Neural cell (in vitro differentiated cells): ENCODE measurements at regions not wholly inside any gene's neighbourhood (a gene's known extent, or its start where the extent isn't known, plus 50 kb on each side); places are given as distances from the start of the nearest gene placed in this dataset.

Experiments used
- H2AFZ ChIP-seq: fragments of 200-600, 300-800 bp; sonication (generic), shearing (Covaris generic); 2 replicates; pipeline ENCODE4 v1.6.0; 2014; ENCODE audit warnings: low read depth, mild to moderate bottlenecking, antibody characterized with exemption, low read length, moderate library complexity
- H3F3A ChIP-seq: fragments of 200-600 bp; shearing (Covaris generic); 2 replicates; pipeline ENCODE4 v1.6.1; 2016; ENCODE audit warnings: mild to moderate bottlenecking, moderate library complexity, mixed read lengths, antibody characterized with exemption, low read length; ENCODE audit not compliant: insufficient read depth, poor library complexity, severe bottlenecking
- H3K27ac ChIP-seq: fragments of 200-600, 300-800 bp; sonication (generic), shearing (Covaris generic); 2 replicates; pipeline ENCODE4 v1.5.1; 2014; ENCODE audit warnings: mild to moderate bottlenecking, low read length, moderate library complexity
- H3K27me3 ChIP-seq: fragments of 300-800, 200-600 bp; sonication (generic), shearing (Covaris generic); 2 replicates; pipeline ENCODE4 v1.6.0; 2014; ENCODE audit warnings: mild to moderate bottlenecking, low read depth, low read length, moderate library complexity; ENCODE audit not compliant: insufficient read depth
- H3K36me3 ChIP-seq: fragments of 300-800, 200-600 bp; sonication (generic), shearing (Covaris generic); 2 replicates; pipeline ENCODE4 v1.5.1; 2014; ENCODE audit warnings: mild to moderate bottlenecking, antibody characterized with exemption, low read length, moderate library complexity; ENCODE audit not compliant: insufficient read depth
- H3K4me2 ChIP-seq: fragments of 300-800, 200-600 bp; sonication (generic), shearing (Covaris generic); 2 replicates; pipeline ENCODE4 v1.6.0; 2014; ENCODE audit warnings: mild to moderate bottlenecking, low read length
- H3K4me3 ChIP-seq: fragments of 300-800, 200-600 bp; sonication (generic), shearing (Covaris generic); 2 replicates; pipeline ENCODE4 v1.5.1; 2014; ENCODE audit warnings: mild to moderate bottlenecking, low read length, moderate library complexity
- H3K79me2 ChIP-seq: fragments of 200-600 bp; shearing (Covaris generic); replicated peaks from 2 replicates; pipeline ENCODE4 v1.6.0; 2014; ENCODE audit warnings: mild to moderate bottlenecking, low read length, moderate library complexity; ENCODE audit not compliant: insufficient read depth
- H3K9ac ChIP-seq: fragments of 300-800, 200-600 bp; sonication (generic), shearing (Covaris generic); 2 replicates; pipeline ENCODE4 v1.6.1; 2016; ENCODE audit warnings: mild to moderate bottlenecking, low read length, mixed read lengths
- H3K9me2 ChIP-seq: fragments of 200-600 bp; shearing (Covaris generic); 2 replicates; pipeline ENCODE4 v1.6.1; 2016; ENCODE audit warnings: mild to moderate bottlenecking, low read length, mixed read lengths; ENCODE audit not compliant: insufficient read depth
- H3K9me3 ChIP-seq: fragments of 200-600, 300-800 bp; sonication (generic), shearing (Covaris generic); 2 replicates; pipeline ENCODE4 v1.6.1; 2016; ENCODE audit warnings: mild to moderate bottlenecking, mixed run types, low read length, moderate library complexity, mixed read lengths
- H4K20me1 ChIP-seq: fragments of 200-600 bp; shearing (Covaris generic); 2 replicates; pipeline ENCODE4 v1.6.1; 2016; ENCODE audit warnings: mild to moderate bottlenecking, mixed run types; ENCODE audit not compliant: insufficient read depth
- EP300 ChIP-seq: fragments of 450-650 bp; conservative IDR thresholded peaks from 2 replicates; pipeline ENCODE4 v1.6.1; 2014; ENCODE audit warnings: antibody characterized with exemption, mild to moderate bottlenecking, moderate library complexity; ENCODE audit not compliant: poor library complexity, severe bottlenecking
- EZH2 ChIP-seq: fragments of 200-600, 300-800 bp; shearing (Covaris generic), sonication (generic); IDR thresholded peaks from 2 replicates; pipeline ENCODE4 v1.6.1; 2014; ENCODE audit warnings: antibody characterized with exemption, low read length, borderline replicate concordance, mild to moderate bottlenecking; ENCODE audit not compliant: insufficient read depth, poor library complexity, severe bottlenecking
- MXI1 ChIP-seq: fragments of 450-650 bp; conservative IDR thresholded peaks from 2 replicates; pipeline ENCODE4 v1.6.1; 2014; ENCODE audit warnings: antibody characterized with exemption, mild to moderate bottlenecking; ENCODE audit not compliant: poor library complexity, severe bottlenecking
- POLR2AphosphoS5 ChIP-seq: IDR thresholded peaks from 2 replicates; pipeline ENCODE4 v1.6.1; 2012
- RAD21 ChIP-seq: fragments of 450-650 bp; conservative IDR thresholded peaks from 2 replicates; pipeline ENCODE4 v1.6.1; 2014; ENCODE audit warnings: antibody characterized with exemption, mild to moderate bottlenecking, moderate library complexity
- SMC3 ChIP-seq: fragments of 450-650 bp; conservative IDR thresholded peaks from 2 replicates; pipeline ENCODE4 v1.6.1; 2014; ENCODE audit warnings: antibody characterized with exemption, mild to moderate bottlenecking, moderate library complexity; ENCODE audit not compliant: poor library complexity
- TAF1 ChIP-seq: IDR thresholded peaks from 2 replicates; pipeline ENCODE4 v1.6.1; 2012; ENCODE audit warnings: low read depth
- TF ChIP-seq, protein P1 (sequence below): IDR thresholded peaks from 2 replicates; pipeline ENCODE4 v1.6.1; 2012; ENCODE audit warnings: borderline replicate concordance
- TF ChIP-seq, protein P2 (sequence below): fragments of 450-650 bp; IDR thresholded peaks from 2 replicates; pipeline ENCODE4 v1.5.1; 2014; ENCODE audit warnings: antibody characterized with exemption, mild to moderate bottlenecking, moderate library complexity; ENCODE audit not compliant: poor library complexity, severe bottlenecking

DNA sequence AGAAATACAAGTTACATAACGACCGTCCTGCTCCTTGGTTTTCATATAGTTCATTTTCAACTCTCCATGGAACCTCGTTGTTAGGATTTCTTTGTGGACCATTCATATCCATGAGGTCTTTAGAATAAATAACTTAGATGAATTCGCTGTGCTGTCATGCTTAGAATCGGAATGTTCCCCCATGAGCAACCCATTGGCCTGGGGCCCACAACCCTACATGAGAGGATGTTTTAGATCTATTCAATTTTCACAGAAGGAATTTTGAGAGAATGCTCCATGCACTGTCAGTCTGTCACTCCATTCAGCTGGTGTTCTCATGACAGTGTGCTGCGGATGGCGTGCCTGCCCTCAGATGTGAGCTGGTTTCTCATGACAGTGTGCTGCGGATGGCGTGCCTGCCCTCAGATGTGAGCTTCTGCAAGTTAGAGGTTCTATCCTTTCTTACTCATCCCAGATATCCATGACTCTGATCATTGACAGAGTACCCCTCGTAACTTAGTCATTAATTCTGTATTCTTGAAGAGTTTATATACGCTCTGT is 1193.1 kb downstream of the EFNB2 start:
- H3K27me3 ChIP-seq = no peaks in the 10 kb centered on the region
- no peaks in the 10 kb centered on the region for H3K79me2 ChIP-seq
- H3K27ac ChIP-seq = no peak overlapping the region
- no peak overlapping the region for H3K4me2 ChIP-seq
- no peak overlapping the region for H3K9ac ChIP-seq
- no peaks in the 10 kb centered on the region for H3K36me3 ChIP-seq
- no peaks in the 10 kb centered on the region for H4K20me1 ChIP-seq
- TF ChIP-seq, protein P1, sequence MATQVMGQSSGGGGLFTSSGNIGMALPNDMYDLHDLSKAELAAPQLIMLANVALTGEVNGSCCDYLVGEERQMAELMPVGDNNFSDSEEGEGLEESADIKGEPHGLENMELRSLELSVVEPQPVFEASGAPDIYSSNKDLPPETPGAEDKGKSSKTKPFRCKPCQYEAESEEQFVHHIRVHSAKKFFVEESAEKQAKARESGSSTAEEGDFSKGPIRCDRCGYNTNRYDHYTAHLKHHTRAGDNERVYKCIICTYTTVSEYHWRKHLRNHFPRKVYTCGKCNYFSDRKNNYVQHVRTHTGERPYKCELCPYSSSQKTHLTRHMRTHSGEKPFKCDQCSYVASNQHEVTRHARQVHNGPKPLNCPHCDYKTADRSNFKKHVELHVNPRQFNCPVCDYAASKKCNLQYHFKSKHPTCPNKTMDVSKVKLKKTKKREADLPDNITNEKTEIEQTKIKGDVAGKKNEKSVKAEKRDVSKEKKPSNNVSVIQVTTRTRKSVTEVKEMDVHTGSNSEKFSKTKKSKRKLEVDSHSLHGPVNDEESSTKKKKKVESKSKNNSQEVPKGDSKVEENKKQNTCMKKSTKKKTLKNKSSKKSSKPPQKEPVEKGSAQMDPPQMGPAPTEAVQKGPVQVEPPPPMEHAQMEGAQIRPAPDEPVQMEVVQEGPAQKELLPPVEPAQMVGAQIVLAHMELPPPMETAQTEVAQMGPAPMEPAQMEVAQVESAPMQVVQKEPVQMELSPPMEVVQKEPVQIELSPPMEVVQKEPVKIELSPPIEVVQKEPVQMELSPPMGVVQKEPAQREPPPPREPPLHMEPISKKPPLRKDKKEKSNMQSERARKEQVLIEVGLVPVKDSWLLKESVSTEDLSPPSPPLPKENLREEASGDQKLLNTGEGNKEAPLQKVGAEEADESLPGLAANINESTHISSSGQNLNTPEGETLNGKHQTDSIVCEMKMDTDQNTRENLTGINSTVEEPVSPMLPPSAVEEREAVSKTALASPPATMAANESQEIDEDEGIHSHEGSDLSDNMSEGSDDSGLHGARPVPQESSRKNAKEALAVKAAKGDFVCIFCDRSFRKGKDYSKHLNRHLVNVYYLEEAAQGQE = no peak
- no peak for TF ChIP-seq TAF1
- TF ChIP-seq MXI1 = no peak
- TF ChIP-seq POLR2AphosphoS5 = no peak
- TF ChIP-seq EP300 = no peak
- TF ChIP-seq EZH2 = no peak
- no peaks in the 10 kb centered on the region for H3K9me3 ChIP-seq
- no peak overlapping the region for H3K4me3 ChIP-seq
- H2AFZ ChIP-seq = no peak overlapping the region
- no peaks in the 10 kb centered on the region for H3F3A ChIP-seq
- no peaks in the 10 kb centered on the region for H3K9me2 ChIP-seq

DNA sequence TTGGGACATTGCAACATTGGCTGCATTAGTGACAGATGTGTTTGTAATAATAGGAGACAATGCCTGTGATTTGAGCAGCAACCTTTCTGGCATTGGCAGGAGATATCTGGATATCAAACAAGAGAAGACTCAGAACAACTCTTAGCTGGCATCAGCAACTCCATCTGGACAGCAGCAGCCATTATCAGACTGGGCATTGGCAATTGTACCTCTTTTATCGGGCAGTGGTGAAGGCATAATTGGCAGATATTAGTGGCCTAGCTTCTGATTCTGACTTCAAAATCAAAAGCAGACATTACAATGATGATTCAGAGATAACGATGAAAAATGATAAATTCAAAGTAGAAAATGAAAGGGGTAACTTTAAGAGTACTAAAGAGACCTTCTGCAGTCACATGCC is 1193.7 kb downstream of the EFNB2 start:
- Histone ChIP-seq H3K4me3 (no peak overlapping the region), H3F3A (no peaks in the 10 kb centered on the region), H2AFZ (no peak overlapping the region), H3K27me3 (no peaks in the 10 kb centered on the region), H3K9ac (no peak overlapping the region), H3K9me2 (no peaks in the 10 kb centered on the region), H3K4me2 (no peak overlapping the region), H3K36me3 (no peaks in the 10 kb centered on the region), H3K9me3 (no peaks in the 10 kb centered on the region), H3K79me2 (no peaks in the 10 kb centered on the region), H3K27ac (no peak overlapping the region), H4K20me1 (no peaks in the 10 kb centered on the region)
- TF ChIP-seq SMC3 = no peak
- no peak for TF ChIP-seq TAF1
- TF ChIP-seq, protein P2, sequence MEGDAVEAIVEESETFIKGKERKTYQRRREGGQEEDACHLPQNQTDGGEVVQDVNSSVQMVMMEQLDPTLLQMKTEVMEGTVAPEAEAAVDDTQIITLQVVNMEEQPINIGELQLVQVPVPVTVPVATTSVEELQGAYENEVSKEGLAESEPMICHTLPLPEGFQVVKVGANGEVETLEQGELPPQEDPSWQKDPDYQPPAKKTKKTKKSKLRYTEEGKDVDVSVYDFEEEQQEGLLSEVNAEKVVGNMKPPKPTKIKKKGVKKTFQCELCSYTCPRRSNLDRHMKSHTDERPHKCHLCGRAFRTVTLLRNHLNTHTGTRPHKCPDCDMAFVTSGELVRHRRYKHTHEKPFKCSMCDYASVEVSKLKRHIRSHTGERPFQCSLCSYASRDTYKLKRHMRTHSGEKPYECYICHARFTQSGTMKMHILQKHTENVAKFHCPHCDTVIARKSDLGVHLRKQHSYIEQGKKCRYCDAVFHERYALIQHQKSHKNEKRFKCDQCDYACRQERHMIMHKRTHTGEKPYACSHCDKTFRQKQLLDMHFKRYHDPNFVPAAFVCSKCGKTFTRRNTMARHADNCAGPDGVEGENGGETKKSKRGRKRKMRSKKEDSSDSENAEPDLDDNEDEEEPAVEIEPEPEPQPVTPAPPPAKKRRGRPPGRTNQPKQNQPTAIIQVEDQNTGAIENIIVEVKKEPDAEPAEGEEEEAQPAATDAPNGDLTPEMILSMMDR = no peak
- no peak for TF ChIP-seq RAD21
- TF ChIP-seq EZH2 = no peak
- no peak for TF ChIP-seq POLR2AphosphoS5

DNA sequence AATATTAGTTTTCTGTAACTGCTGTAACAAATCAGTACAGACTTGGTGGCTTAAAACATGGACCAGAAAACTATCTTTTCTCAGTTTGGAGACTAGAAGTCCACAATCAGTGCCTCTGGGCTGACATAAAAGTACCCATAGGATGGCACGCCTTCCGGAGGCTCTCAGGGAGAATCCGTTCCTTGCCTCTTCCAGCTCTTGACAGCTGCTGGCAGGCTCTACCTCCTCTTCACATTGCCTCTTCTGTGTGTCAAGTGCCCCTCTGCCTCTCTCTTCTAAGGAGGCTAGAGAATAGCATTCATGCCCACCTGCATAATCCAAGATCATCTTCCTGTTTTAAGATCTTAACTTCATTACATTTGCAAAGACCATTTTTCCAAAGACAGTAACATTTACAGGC is 1194.2 kb downstream of the EFNB2 start:
- H3K27me3 ChIP-seq = no peaks in the 10 kb centered on the region
- no peak overlapping the region for H3K4me2 ChIP-seq
- H3K4me3 ChIP-seq = no peak overlapping the region
- H3K79me2 ChIP-seq = no peaks in the 10 kb centered on the region
- H3K36me3 ChIP-seq = no peaks in the 10 kb centered on the region
- H4K20me1 ChIP-seq = no peaks in the 10 kb centered on the region
- H3F3A ChIP-seq = no peaks in the 10 kb centered on the region
- no peak for TF ChIP-seq RAD21
- no peak for TF ChIP-seq SMC3
- no peak for TF ChIP-seq EP300
- TF ChIP-seq EZH2 = no peak
- TF ChIP-seq MXI1 = no peak
- no peak for TF ChIP-seq POLR2AphosphoS5
- TF ChIP-seq, protein P2 = no peak
- TF ChIP-seq, protein P1 = no peak
- no peak for TF ChIP-seq TAF1
- no peak overlapping the region for H2AFZ ChIP-seq
- H3K27ac ChIP-seq = no peak overlapping the region
- no peaks in the 10 kb centered on the region for H3K9me3 ChIP-seq
- H3K9me2 ChIP-seq = no peaks in the 10 kb centered on the region
- no peak overlapping the region for H3K9ac ChIP-seq
